ENCODE measurements at regions not wholly inside any gene's neighbourhood (a gene's known extent, or its start where the extent isn't known, plus 50 kb on each side); places are given as distances from the start of the nearest gene placed in this dataset.

DNA sequence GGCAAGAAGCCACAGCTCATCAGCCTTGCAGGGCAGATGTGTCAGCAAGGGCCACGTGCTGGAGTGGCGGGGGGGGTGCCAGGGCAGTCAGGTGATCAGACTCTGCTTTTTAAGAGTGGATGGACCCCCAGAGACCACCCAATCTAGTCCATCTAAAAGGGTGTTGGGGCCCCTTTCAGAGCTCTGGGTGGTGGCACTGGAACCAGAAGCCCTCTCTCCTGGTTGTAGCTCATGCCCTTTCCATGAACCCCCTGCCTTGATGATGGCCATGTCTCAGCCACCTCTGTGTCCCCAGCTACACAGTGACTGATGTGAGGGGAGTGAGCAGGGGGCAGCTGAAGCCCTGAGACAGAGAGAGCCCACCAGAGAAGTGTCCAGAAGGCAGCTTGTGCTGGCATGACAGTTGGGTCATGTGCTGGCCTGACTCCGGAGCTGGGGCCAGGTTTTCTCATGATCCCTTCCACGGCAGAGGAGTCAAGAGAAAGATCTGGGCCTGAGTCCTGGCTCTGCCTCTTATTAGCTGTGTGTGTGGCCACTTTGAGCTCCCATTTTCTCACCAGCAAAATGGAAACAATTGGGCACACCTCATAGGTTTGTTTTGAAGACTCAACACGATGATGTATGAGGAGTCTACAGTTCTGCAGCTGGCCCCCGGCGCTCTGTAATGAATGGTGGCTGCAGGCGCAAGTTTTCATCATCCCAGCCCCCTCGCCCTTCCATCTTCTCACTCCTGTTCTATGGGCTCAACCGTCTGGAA lies 195.7 kb downstream of the ZFP36L2 start:
- DNase-seq = no peak

DNA sequence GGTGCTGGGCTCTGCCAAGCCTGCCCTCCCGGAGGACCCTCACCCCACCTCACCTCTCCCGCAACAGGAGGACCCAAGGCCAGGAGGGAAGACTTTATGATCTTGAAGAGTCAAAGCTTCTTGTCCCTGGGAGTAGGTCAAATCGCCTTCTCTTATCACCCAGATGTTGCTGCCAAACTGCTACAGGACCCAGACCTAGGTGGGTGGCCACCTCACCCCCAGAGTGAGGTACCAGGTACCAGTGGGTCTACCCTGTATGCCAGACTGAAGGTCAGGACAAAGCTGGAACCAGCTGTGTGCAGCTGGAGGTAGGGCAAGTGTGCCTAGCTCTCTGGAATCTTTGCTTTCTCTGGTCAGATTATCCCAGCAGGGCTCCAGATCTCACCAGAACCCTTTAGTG lies 197.2 kb downstream of the ZFP36L2 start:
- DNase-seq = no peak

- DNase-seq = no peak
Measured at GRCh38 chr2:43028188-43028587, 198.2 kb downstream of the ZFP36L2 start.

GRCh38 chr2:43027097-43027873 lies 199.1 kb downstream of the ZFP36L2 start:
- DNase-seq = no peak

GRCh38 chr2:43026426-43027096 lies 199.8 kb downstream of the ZFP36L2 start:
- no peak for DNase-seq

DNA sequence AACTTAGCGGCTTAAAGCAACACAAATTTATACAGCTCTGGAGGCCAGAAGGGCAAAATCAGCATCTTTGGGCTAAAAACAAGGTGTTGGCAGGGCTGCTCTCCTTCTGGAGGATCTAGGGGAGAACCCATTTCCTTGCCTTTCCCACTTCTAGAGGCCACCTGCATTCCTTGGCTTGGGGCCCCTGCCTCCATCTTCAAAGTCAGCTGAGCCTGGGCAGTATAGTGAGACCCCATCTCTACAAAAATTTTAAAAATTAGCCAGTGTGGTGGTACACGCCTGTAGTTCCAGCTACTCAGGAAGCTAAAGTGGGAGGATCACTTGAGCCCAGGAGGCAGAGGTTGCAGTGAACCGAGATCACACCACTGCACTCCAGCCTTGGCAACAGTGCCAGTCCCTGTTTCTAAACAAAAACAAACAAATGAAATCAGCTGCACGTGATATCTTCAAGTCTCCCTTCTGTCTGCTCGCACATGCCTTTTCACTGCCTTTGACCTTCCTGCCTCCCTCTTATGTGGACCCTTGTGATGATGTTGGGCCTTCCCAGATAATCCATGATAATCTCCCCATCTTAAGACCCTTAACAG lies 200.6 kb downstream of the ZFP36L2 start:
- DNase-seq = no peak

DNA sequence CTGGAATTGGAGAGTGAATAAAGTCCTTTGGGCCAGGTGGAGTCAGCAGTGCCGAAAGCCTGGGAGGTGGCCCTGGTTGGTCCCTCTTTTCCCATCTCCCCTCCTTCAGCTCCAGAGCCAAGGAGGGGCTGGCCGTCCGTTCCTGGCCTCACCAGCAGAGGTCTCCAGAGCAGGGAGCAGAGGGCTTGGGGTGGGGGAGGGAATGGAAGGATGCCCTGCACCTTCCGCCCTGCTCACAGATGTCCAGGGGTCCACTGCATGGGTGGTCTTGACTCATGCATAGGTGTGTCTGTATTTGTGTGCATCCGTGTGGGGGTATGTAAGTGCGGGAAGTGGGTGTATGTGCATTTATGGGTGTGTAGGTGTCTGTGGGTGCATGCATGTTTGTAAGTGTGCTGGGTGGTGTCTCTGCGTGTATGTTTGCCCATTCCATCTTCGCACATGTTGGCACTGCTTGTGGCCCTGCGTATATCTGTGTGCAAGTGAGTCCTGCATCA lies 201.8 kb downstream of the ZFP36L2 start:
- peak; percentile 53 to 64 for DNase-seq

- no peak for DNase-seq
Measured at GRCh38 chr2:43023791-43024514, 202.5 kb downstream of the ZFP36L2 start.

DNA sequence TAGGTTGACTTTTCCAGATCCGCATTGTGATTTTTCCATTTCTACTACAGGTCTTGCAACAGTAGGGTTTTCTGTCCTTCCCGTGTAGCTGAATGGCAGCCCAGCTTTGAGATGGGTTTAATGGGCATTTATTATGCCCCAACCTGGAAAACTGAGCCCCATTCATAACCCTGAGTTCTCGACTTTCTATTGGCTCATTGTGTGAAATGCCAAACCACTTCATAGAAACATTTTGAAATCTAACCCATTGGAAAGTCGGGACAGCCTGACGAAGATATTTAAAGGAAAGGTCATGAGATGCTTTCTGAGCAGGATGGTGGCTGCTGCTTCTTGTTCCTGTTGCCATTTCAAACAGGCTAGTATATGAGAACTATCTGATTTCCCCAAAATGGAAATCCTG lies 203.5 kb downstream of the ZFP36L2 start:
- DNase-seq = no peak

DNA sequence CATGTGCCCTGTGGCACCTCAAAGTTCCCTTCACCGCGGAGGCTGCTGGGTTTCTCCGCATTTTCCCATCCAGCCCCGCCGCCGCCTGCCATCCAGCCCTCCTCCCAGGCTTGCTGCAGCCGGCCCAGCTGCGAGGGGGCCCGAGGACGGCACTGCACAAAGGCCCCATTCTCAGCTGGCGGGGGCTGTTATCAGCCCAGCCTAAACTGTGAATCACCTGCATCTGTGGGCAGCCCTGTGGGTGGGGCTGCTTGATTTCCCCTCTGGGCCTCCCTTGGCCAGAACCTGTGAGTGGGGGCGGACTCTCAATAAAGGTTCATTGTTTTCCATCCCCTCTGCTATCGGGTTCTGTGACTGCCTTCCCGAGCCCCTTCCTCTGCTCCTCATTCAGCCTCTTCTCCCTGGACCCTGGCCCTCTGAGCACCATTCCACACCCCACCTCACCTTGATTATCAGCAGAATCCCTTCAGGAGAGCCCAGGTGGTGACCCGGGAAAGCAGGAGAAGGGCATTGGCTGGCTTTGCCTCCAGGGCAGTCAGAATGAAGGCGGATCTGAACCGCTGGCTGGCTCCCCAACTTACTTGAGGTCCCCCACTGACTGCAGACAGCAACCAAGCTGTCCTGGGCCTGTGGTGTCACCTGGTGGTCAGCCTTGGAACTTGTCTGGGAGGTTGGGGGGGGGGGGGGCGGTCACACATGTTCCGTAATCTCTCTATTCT lies 204.5 kb downstream of the ZFP36L2 start:
- DNase-seq = no peak

DNA sequence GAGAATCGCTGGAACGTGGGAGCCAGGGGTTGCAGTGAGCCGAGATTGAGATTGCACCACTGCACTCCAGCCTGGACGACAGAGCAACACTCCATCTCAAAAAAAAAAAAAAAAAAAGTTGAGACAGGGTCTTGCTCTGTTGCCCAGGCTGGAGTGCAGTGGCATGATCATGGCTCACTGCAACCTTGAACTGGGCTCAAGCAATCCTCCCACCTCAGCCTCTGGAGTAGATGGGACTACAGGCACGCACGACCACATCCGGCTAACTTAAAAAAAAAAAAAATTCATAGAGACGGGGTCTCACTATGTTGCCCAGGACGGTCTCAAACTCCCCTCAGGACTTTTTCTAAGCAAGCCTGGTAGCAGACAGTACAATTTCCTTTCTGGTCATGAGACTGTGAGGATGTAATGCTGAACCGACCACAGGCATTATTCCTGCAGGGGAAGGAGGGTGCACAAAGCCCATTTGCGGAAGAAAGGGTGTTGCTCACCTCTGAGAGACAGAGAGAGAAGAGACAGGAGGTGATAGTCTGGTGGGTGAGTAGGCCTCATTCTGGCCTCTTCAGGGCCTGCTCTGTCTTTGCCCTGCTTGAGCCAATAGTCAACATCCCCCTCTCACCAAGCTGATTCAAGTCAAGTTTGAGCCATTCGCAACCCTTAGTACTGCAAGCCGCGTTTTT lies 205.3 kb downstream of the ZFP36L2 start:
- DNase-seq = no peak

GRCh38 chr2:43020296-43020695 lies 206.1 kb downstream of the ZFP36L2 start:
- DNase-seq = no peak

DNA sequence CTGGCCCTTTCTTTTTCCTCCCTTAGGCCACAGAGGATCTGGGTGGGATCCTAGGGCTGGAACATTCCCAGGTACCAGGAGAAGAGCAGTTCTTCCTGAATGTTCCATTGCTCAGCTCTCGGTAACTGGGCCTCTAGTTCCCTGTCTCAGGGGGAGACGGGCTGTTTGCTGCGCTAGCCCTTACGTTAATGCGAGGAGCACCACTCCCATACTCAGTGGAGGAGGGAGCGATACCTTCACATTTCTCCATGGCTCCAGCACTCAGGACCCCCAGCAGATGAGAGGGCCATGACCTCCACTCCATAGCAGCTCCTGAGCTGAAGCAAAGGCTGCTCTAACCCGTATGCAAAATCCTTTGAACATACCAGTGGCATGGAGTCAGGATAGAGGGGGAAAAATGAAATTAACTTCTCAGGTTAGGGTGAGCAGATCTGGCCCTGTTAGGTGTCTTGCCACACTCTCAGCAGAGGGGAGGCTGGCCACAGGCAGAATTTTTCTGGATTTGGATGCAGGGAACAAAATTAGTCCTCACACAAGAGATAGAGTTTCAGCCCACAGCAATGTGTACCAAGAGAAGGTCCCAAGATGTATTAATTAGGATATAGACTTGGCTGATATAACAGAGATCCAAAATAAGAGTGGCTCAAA lies 206.7 kb downstream of the ZFP36L2 start:
- no peak for DNase-seq

GRCh38 chr2:43019025-43019367 lies 207.4 kb downstream of the ZFP36L2 start:
- no peak for DNase-seq

DNA sequence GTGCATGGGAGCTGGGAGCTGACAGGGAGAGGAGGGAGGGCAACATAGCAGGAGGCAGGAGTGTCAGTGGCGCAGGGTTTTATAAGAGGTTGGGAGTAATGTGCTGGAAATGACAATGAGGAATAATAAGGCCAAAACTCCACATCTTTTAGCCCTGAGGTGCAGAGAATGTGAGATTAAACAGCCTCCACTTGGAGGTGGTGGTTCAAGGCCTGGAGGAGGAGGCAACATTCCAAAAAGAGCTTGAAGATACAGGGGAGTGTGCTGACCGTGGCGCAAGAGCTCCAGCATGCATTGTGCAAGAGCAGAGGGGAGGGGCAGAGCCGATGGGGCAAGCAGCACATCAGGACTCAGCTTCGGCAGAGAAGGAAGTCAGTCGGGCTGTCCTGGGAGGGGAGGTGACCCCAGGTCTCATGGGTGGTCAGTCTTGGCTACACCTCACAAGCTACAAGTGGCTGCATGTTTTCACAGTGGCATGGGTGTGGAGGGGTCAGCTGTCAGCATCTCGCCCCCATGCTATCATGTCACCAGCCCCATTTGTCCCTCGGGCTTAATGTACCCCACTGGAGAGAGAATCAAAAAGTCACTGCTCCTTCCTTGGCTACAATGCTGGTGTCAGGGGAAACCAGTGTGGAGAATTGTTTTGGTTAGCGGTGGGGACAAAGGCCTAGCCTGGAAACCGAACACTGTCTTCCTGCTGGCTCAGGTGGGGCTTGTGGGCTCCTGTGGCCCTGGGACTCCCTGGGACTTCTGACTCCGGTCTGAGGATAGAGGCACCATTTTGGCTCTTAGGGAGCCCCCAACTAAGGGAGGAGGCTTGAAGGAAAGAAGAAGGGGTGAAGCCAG lies 208.0 kb downstream of the ZFP36L2 start:
- DNase-seq = no peak

DNA sequence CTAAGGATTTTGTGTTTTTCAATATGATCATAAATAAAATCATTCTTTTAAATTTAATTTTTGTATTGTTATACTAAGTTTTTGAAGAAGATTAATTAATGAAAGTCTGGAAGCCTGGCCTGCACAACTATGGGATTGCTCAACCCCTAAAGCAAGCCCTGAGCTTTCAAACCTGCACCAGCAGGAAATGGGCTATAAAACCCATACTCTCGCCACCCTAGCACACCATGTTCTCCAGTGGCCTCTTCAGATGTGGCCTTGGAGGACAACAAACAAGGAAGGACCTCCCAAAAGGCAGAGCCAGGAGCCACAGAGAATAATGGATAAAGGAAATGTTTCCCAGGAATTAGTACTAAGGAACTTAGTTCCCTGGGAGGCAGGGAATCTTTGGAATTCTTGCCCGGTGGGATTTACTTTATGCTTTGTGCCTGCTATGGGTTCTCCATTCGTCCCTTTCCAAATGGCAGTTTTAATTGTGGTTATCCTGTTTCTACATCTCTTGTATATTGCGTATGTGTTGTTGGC lies 212.5 kb downstream of the ZFP36L2 start:
- DNase-seq = no peak

GRCh38 chr2:43012966-43013365 lies 213.4 kb downstream of the ZFP36L2 start:
- DNase-seq = no peak

DNA sequence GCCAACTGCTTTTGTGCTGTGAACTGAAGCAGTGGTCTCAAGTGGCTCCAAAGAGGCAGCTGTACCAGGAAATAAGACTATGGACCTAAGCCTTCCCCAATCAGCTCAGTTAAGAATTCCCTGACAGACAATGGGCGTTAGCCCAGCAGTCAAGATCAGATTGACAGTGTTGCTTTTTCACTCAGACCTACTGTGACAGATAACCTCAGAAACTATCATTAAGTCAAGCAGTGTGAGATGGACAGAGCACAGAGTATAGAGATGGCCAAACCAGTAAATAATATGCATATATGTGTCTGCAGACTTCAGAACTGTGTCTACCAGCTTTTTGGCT lies 215.3 kb downstream of the ZFP36L2 start:
- DNase-seq = no peak

DNA sequence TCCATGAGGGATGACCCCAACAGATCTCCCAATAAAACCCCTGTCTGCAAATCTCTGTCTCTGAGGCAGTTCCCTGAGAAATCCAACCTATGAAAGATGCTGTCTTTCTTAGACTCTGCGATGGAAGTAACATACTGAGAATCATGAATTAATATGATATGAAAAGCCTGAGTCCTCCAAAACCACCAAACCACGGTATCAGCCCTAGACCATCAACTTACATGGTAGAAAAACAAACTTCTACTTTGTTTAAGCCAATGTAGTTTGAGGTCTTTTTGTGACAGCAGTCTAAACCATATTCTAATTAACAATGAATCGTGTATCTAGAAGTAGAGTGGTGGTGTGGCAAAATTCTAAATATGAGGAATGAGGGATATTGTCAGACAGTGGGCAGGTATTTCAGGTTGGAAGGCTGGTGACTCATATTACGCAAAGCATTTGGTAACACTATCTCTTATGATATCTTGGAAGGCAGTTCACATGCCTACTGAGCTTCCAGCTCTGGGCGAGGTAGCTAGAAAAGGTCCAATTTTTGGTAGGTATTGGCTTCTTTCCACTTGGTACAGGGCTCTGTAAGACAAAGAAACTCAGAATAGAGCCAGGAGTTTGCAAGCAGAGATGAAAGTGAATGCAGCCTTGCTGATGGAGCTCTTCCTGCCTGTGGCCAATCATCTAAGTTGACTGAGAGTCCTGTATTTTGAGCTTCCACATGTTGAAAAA lies 215.8 kb downstream of the ZFP36L2 start:
- no peak for DNase-seq
